H1 (cell line): ENCODE measurements at regions not wholly inside any gene's neighbourhood (a gene's known extent, or its start where the extent isn't known, plus 50 kb on each side); places are given as distances from the start of the nearest gene placed in this dataset.

Source experiments
- CTCF ChIA-PET: fragments of 300-600 bp; sonication (Branson Sonifier 250); formaldehyde crosslinking; loops from one replicate; lab custom pipeline; 2021; ENCODE audit not compliant: partially characterized antibody; lab: Charles Lee
- POLR2A ChIA-PET: fragments of 300-600 bp; sonication (Branson Sonifier 250); formaldehyde crosslinking; loops from one replicate; lab custom pipeline; 2021; ENCODE audit warnings: inconsistent platforms; ENCODE audit not compliant: partially characterized antibody; lab: Charles Lee
- DNase-seq, 2 experiments: peaks; one replicate each; pipeline versions ENCODE4 v3.0.0 to v3.0.0-alpha.2; 2010 to 2022; ENCODE audit warnings: low spot score in 2 of 2, low read depth in 1 of 2, mixed read lengths in 1 of 2
- FAIRE-seq: peaks from 2 replicates; lab custom pipeline; 2011; peaks lifted over from hg19 to GRCh38; lab: Jason Lieb, UNC
- H2AFZ ChIP-seq: 2 replicates; pipeline ENCODE4 v1.8.1; 2012; ENCODE audit warnings: low read length, inconsistent platforms
- H2AK5ac ChIP-seq: 2 replicates; pipeline ENCODE4 v1.6.1; 2013; ENCODE audit warnings: low read depth, low read length
- H2BK120ac ChIP-seq: replicated peaks from 2 replicates; pipeline ENCODE3; 2013; ENCODE audit warnings: low read depth, low read length, inconsistent platforms
- H2BK12ac ChIP-seq: 2 replicates; pipeline ENCODE4 v1.6.1; 2013; ENCODE audit warnings: low read depth, low read length
- H2BK15ac ChIP-seq: 2 replicates; pipeline ENCODE4 v1.6.1; 2013; ENCODE audit warnings: low read length
- H2BK20ac ChIP-seq: 2 replicates; pipeline ENCODE4 v1.6.1; 2013; ENCODE audit warnings: low read length
- H2BK5ac ChIP-seq: 2 replicates; pipeline ENCODE4 v1.6.1; 2013; ENCODE audit warnings: low read depth, low read length
- H3K14ac ChIP-seq: 2 replicates; pipeline ENCODE4 v1.6.1; 2013; ENCODE audit warnings: inconsistent platforms; ENCODE audit not compliant: insufficient read length
- H3K18ac ChIP-seq: 2 replicates; pipeline ENCODE4 v1.6.1; 2013; ENCODE audit warnings: low read length; ENCODE audit errors: extremely low read depth
- H3K23ac ChIP-seq: 2 replicates; pipeline ENCODE4 v1.6.1; 2013; ENCODE audit warnings: inconsistent platforms; ENCODE audit not compliant: insufficient read length
- H3K23me2 ChIP-seq: 2 replicates; pipeline ENCODE4 v1.6.1; 2013; ENCODE audit warnings: low read depth, low read length
- H3K27ac ChIP-seq: 2 replicates; pipeline ENCODE4 v1.6.1; 2011; ENCODE audit warnings: low read depth, low read length, inconsistent platforms
- H3K27me3 ChIP-seq, 4 experiments: replicated peaks in 1 of 4; 1 replicate in 1 of 4; 2 replicates in 3 of 4; pipeline versions ENCODE4 v1.6.1 to v1.8.1; 2011 to 2013; ENCODE audit warnings: low read length in 3 of 4, mild to moderate bottlenecking in 3 of 4, inconsistent platforms in 2 of 4, mixed read lengths in 2 of 4, moderate library complexity in 1 of 4; ENCODE audit not compliant: control insufficient read depth in 3 of 4, insufficient read depth in 3 of 4; ENCODE audit errors: extremely low read depth in 1 of 4
- H3K36me3 ChIP-seq, 4 experiments: 2 replicates each; pipeline versions ENCODE4 v1.6.1 to v1.8.1; 2011 to 2013; ENCODE audit warnings: mild to moderate bottlenecking in 4 of 4, low read length in 3 of 4, moderate library complexity in 2 of 4, control low read depth in 1 of 4, inconsistent platforms in 1 of 4; ENCODE audit not compliant: insufficient read depth in 4 of 4, control insufficient read depth in 2 of 4
- H3K4ac ChIP-seq: replicated peaks from 2 replicates; pipeline ENCODE3; 2013; ENCODE audit warnings: low read length, low read depth, mixed read lengths, inconsistent platforms; ENCODE audit not compliant: insufficient read length
- H3K4me1 ChIP-seq, 4 experiments: replicated peaks in 1 of 4; 1 replicate in 1 of 4; 2 replicates in 3 of 4; pipeline versions ENCODE4 v1.6.1 to v1.8.1; 2011 to 2013; ENCODE audit warnings: low read length in 3 of 4, inconsistent platforms in 2 of 4, mixed read lengths in 1 of 4; ENCODE audit not compliant: insufficient read depth in 4 of 4, control insufficient read depth in 3 of 4
- H3K4me2 ChIP-seq, 2 experiments: 2 replicates each; pipeline versions ENCODE4 v1.6.1 to v1.8.1; 2011 to 2013; ENCODE audit warnings: low read depth in 2 of 2, low read length in 2 of 2, control low read depth in 1 of 2, inconsistent platforms in 1 of 2, mild to moderate bottlenecking in 1 of 2; ENCODE audit not compliant: insufficient read depth in 1 of 2
- H3K4me3 ChIP-seq, 4 experiments: fragments of 200-600, 300-600 bp in 1 of 4; sonication (generic), shearing (Covaris generic), sonication (Bioruptor Twin) in 1 of 4; 2 replicates each; pipeline versions ENCODE4 v1.5.1 to v1.8.1; 2011 to 2016; ENCODE audit warnings: low read length in 4 of 4, low read depth in 3 of 4, control low read depth in 2 of 4, inconsistent platforms in 2 of 4, mild to moderate bottlenecking in 2 of 4, mixed read lengths in 1 of 4, moderate library complexity in 1 of 4; ENCODE audit not compliant: insufficient read depth in 2 of 4; ENCODE audit errors: extremely low read depth in 1 of 4
- H3K56ac ChIP-seq: replicated peaks from 2 replicates; pipeline ENCODE3; 2013; ENCODE audit warnings: low read depth, mild to moderate bottlenecking, mixed read lengths, low read length, inconsistent platforms; ENCODE audit not compliant: insufficient read length
- H3K79me1 ChIP-seq: 2 replicates; pipeline ENCODE4 v1.6.1; 2013; ENCODE audit warnings: low read depth, low read length, control low read depth
- H3K79me2 ChIP-seq, 2 experiments: 2 replicates each; pipeline versions ENCODE4 v1.6.1 to v1.8.1; 2012 to 2013; ENCODE audit warnings: low read length in 2 of 2, mild to moderate bottlenecking in 2 of 2, inconsistent platforms in 1 of 2; ENCODE audit not compliant: insufficient read depth in 2 of 2, control insufficient read depth in 1 of 2
- H3K9ac ChIP-seq, 4 experiments: replicated peaks in 1 of 4; 1 replicate in 1 of 4; 2 replicates in 3 of 4; pipeline versions ENCODE4 v1.6.1 to v1.8.1; 2011 to 2013; ENCODE audit warnings: low read depth in 3 of 4, low read length in 3 of 4, control low read depth in 2 of 4, mild to moderate bottlenecking in 2 of 4, moderate library complexity in 2 of 4, inconsistent platforms in 1 of 4; ENCODE audit errors: extremely low read depth in 1 of 4
- H3K9me3 ChIP-seq, 2 experiments: 2 replicates each; pipeline versions ENCODE4 v1.6.1 to v1.8.1; 2012 to 2013; ENCODE audit warnings: mild to moderate bottlenecking in 2 of 2, moderate library complexity in 2 of 2, control low read depth in 1 of 2, inconsistent platforms in 1 of 2, low read depth in 1 of 2, low read length in 1 of 2, mixed read lengths in 1 of 2; ENCODE audit not compliant: insufficient read depth in 2 of 2
- H4K20me1 ChIP-seq, 2 experiments: replicated peaks in 1 of 2; 2 replicates each; pipeline versions ENCODE3 to v1.8.1; 2011 to 2013; ENCODE audit warnings: inconsistent platforms in 2 of 2, low read length in 2 of 2, mild to moderate bottlenecking in 1 of 2; ENCODE audit not compliant: insufficient read depth in 2 of 2, control insufficient read depth in 1 of 2
- H4K5ac ChIP-seq: 2 replicates; pipeline ENCODE4 v1.6.1; 2013; ENCODE audit warnings: low read length, low read depth, mixed read lengths, inconsistent platforms; ENCODE audit not compliant: insufficient read length
- H4K8ac ChIP-seq: 2 replicates; pipeline ENCODE4 v1.8.0; 2013; ENCODE audit warnings: mild to moderate bottlenecking, moderate library complexity, low read length, inconsistent platforms; ENCODE audit not compliant: insufficient read depth; ENCODE audit errors: extremely low read depth
- H4K91ac ChIP-seq: replicated peaks from 2 replicates; pipeline ENCODE3; 2013; ENCODE audit warnings: low read length, mixed read lengths, inconsistent platforms; ENCODE audit not compliant: insufficient read length
- BRCA1 ChIP-seq: IDR thresholded peaks from 2 replicates; pipeline ENCODE4 v1.6.1; 2012; ENCODE audit warnings: low read depth, low read length, improper control_type of control experiment
- CBX5 ChIP-seq: fragments of 300-800, 300-1000 bp; sonication (generic); IDR thresholded peaks from 2 replicates; pipeline ENCODE4 v1.7.1; 2016; ENCODE audit warnings: antibody characterized with exemption, low read length, low read depth
- CHD1 ChIP-seq: IDR thresholded peaks from 2 replicates; pipeline ENCODE4 v1.6.1; 2012; ENCODE audit warnings: low read depth, low read length, improper control_type of control experiment
- CREB1 ChIP-seq: IDR thresholded peaks from 2 replicates; pipeline ENCODE4 v1.6.1; 2012; ENCODE audit warnings: inconsistent platforms
- CTBP2 ChIP-seq: IDR thresholded peaks from 2 replicates; pipeline ENCODE4 v1.7.0; 2011; ENCODE audit warnings: borderline replicate concordance, mild to moderate bottlenecking, moderate library complexity, mixed read lengths, low read length; ENCODE audit not compliant: insufficient read depth, insufficient read length
- KDM4A ChIP-seq: IDR thresholded peaks from one replicate; pipeline ENCODE4 v1.7.1; 2012; ENCODE audit warnings: low read depth, mild to moderate bottlenecking, moderate library complexity, low read length, inconsistent platforms; ENCODE audit not compliant: severe bottlenecking
- POLR2A ChIP-seq, 2 experiments: IDR thresholded peaks; 1 replicate in 1 of 2; 2 replicates in 1 of 2; pipeline ENCODE4 v1.6.1; 2011; ENCODE audit warnings: low read depth in 2 of 2, low read length in 2 of 2, mild to moderate bottlenecking in 2 of 2; ENCODE audit errors: control extremely low read depth in 1 of 2
- RBBP5 ChIP-seq: IDR thresholded peaks from 2 replicates; pipeline ENCODE4 v1.7.1; 2012; ENCODE audit warnings: low read depth, mild to moderate bottlenecking, inconsistent platforms, low read length, moderate library complexity, borderline replicate concordance
- SP2 ChIP-seq: IDR thresholded peaks from 2 replicates; pipeline ENCODE4 v1.6.1; 2012; ENCODE audit warnings: mild to moderate bottlenecking, low read length, inconsistent platforms
- TBP ChIP-seq: IDR thresholded peaks from 2 replicates; pipeline ENCODE4 v1.6.1; 2011; ENCODE audit warnings: low read depth, low read length, improper control_type of control experiment
- TCF12 ChIP-seq: IDR thresholded peaks from 2 replicates; pipeline ENCODE4 v1.6.1; 2011; ENCODE audit warnings: low read depth, mild to moderate bottlenecking, low read length
- WGBS, 2 experiments: shearing (Covaris generic) in 1 of 2; methylation state at CpG; one replicate each; pipeline versions ENCODE4 v1.1.6 to v1.1.7; 2013 to 2015; ENCODE audit warnings: low lambda C conversion rate in 2 of 2, mixed read lengths in 2 of 2, inconsistent platforms in 1 of 2, low coverage in 1 of 2, missing lambda C conversion rate in 1 of 2; ENCODE audit not compliant: insufficient replicate concordance in 2 of 2, insufficient coverage in 1 of 2, insufficient read length in 1 of 2; ENCODE audit errors: extremely low coverage in 1 of 2, missing lambda C conversion rate in 1 of 2; 5-methylcytosine and 5-hydroxymethylcytosine counted together
- TF ChIP-seq, protein P1 (sequence below): IDR thresholded peaks from 2 replicates; pipeline ENCODE4 v1.6.1; 2011; ENCODE audit warnings: low read length, improper control_type of control experiment
- TF ChIP-seq, protein P2 (sequence below): IDR thresholded peaks from 2 replicates; pipeline ENCODE4 v1.6.1; 2012; ENCODE audit warnings: inconsistent platforms

DNA sequence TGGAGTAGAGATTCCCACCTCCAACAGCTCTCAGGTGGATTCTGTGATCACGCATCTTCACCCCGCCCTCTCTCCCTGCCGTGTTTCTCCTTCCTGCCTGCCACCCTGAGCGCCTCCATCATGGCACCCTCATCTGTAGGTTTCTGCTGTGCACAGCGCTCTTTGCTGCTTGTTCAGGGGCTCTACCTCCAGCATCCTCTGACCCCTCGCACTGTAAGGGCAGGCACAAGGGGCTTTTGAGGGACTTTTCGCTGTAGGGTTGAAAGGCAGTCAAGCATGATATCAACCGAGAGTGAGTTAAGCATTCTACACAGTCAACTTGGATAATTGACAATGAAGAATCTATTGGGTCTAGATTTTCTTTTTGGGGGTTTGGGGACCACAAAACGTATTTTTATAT, 99.1 kb upstream of the GREM2 start:
- Histone ChIP-seq H2BK15ac (no peak overlapping the region), H3K36me3 (no peaks in the 10 kb centered on the region), H3K23me2 (no peaks in the 10 kb centered on the region), H4K20me1 (no peaks in the 10 kb centered on the region), H3K4ac (no peak overlapping the region), H3K9me3 (no peaks in the 10 kb centered on the region), H2AK5ac (no peak overlapping the region), H3K4me3 (no peak overlapping the region), H3K27ac (no peak overlapping the region), H2AFZ (no peak overlapping the region), H3K4me1 (no peaks in the 10 kb centered on the region), H3K4me2 (no peak overlapping the region), H3K79me1 (no peaks in the 10 kb centered on the region), H4K8ac (no peak overlapping the region), H3K18ac (no peak overlapping the region), H2BK5ac (no peak overlapping the region), H3K23ac (no peak overlapping the region), H3K14ac (no peak overlapping the region), H4K5ac (no peak overlapping the region), H4K91ac (no peak overlapping the region), H3K79me2 (no peaks in the 10 kb centered on the region), H3K27me3 (no peaks in the 10 kb centered on the region), H2BK12ac (no peak overlapping the region), H3K56ac (no peak overlapping the region), H3K9ac (no peak overlapping the region), H2BK20ac (no peak overlapping the region), H2BK120ac (no peak overlapping the region)
- CTCF ChIA-PET = interaction anchor here (1.0 kb wide), 2 partner anchors 9 to 45 kb away, joined by 3 read pairs; no protein-coding TSS in a partner anchor
- no peak for FAIRE-seq
- 85% methylated on average over 9 of the region's 9 CpGs; no CpG with 5 or more reads in 1 of the 2 experiments for WGBS, 2 experiments
- POLR2A ChIA-PET = no interaction called here
- TF ChIP-seq CHD1 (no peak), CBX5 (no peak), RBBP5 (no peak), TBP (no peak), TCF12 (no peak), KDM4A (no peak), POLR2A (IDR thresholded peaks at IDR 0.05; ENCODE audit: control extremely low read depth in 1 of 2, low read depth in 2 of 2, low read length in 2 of 2) (no peak), SP2 (no peak), BRCA1 (no peak), CTBP2 (no peak), CREB1 (no peak)
- TF ChIP-seq, protein P1, sequence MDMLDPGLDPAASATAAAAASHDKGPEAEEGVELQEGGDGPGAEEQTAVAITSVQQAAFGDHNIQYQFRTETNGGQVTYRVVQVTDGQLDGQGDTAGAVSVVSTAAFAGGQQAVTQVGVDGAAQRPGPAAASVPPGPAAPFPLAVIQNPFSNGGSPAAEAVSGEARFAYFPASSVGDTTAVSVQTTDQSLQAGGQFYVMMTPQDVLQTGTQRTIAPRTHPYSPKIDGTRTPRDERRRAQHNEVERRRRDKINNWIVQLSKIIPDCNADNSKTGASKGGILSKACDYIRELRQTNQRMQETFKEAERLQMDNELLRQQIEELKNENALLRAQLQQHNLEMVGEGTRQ = no peak
- TF ChIP-seq, protein P2, sequence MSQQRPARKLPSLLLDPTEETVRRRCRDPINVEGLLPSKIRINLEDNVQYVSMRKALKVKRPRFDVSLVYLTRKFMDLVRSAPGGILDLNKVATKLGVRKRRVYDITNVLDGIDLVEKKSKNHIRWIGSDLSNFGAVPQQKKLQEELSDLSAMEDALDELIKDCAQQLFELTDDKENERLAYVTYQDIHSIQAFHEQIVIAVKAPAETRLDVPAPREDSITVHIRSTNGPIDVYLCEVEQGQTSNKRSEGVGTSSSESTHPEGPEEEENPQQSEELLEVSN = no peak
- no peak for DNase-seq
